ENCODE measurements at regions not wholly inside any gene's neighbourhood (a gene's known extent, or its start where the extent isn't known, plus 50 kb on each side); places are given as distances from the start of the nearest gene placed in this dataset.

DNA sequence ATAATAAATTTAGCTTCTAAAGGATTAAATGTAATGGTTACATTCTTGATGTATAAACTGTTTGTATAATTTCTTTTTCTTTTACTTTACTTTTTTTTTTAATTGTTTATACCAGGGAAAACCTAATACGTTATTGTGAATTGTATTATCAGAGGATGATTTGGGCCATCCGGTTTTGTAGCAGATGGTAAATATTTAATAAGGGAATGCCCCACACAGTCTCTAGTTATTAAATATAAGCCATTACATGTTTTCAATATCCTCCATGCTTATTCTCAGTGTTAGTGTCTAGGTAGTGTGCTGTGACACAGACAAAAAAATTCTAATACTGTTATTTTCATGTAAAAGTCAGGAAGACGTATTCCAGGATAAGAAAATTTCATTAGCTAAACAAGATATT is 553.9 kb downstream of the ZNF804A start:
- POLR2A ChIA-PET, result no interaction called here
- Histone ChIP-seq H3K79me2 (ENCODE audit: control insufficient read depth, insufficient read depth, low read length) (no peaks in the 10 kb centered on the region), H3K4me3 (replicated peaks in 1 of 3; ENCODE audit: insufficient read depth in 1 of 3, low read depth in 1 of 3, low read length in 3 of 3) (no peak overlapping the region), H3K9me3 (replicated peaks; ENCODE audit: control insufficient read depth, insufficient read depth, low read length) (no peaks in the 10 kb centered on the region), H3K4me2 (ENCODE audit: insufficient read depth, low read length) (no peak overlapping the region), H3K27ac (ENCODE audit: insufficient read depth, low read depth, low read length) (no peak overlapping the region), H3K36me3 (ENCODE audit: control insufficient read depth in 2 of 2, extremely low read depth in 1 of 2, insufficient read depth in 2 of 2, low read length in 2 of 2) (no peaks in the 10 kb centered on the region), H2AFZ (ENCODE audit: low read depth, low read length) (no peak overlapping the region), H3K9me1 (replicated peaks; ENCODE audit: control insufficient read depth, extremely low read depth, insufficient read depth, low read length) (no peaks in the 10 kb centered on the region), H3K9ac (replicated peaks; ENCODE audit: extremely low read depth, insufficient read depth, low read length) (no peak overlapping the region), H4K20me1 (replicated peaks; ENCODE audit: control insufficient read depth, extremely low read depth, insufficient read depth, low read length) (no peaks in the 10 kb centered on the region), H3K4me1 (ENCODE audit: control insufficient read depth, extremely low read depth, insufficient read depth, low read length) (no peaks in the 10 kb centered on the region), H3K27me3 (ENCODE audit: control insufficient read depth in 2 of 2, insufficient read depth in 2 of 2, low read length in 2 of 2) (no peaks in the 10 kb centered on the region)
- DNase-seq (ENCODE audit: low read depth, low spot score) (no peak), FAIRE-seq (no peak)
- CTCF ChIA-PET, result no interaction called here
- TF ChIP-seq FOS (IDR thresholded peaks at IDR 0.05; ENCODE audit: borderline replicate concordance, insufficient read depth, low read length), result no peak
- no peak for TF ChIP-seq JUN (IDR thresholded peaks at IDR 0.05; ENCODE audit: borderline replicate concordance, insufficient read depth, insufficient read length, low read depth)
- TF ChIP-seq, protein P1, sequence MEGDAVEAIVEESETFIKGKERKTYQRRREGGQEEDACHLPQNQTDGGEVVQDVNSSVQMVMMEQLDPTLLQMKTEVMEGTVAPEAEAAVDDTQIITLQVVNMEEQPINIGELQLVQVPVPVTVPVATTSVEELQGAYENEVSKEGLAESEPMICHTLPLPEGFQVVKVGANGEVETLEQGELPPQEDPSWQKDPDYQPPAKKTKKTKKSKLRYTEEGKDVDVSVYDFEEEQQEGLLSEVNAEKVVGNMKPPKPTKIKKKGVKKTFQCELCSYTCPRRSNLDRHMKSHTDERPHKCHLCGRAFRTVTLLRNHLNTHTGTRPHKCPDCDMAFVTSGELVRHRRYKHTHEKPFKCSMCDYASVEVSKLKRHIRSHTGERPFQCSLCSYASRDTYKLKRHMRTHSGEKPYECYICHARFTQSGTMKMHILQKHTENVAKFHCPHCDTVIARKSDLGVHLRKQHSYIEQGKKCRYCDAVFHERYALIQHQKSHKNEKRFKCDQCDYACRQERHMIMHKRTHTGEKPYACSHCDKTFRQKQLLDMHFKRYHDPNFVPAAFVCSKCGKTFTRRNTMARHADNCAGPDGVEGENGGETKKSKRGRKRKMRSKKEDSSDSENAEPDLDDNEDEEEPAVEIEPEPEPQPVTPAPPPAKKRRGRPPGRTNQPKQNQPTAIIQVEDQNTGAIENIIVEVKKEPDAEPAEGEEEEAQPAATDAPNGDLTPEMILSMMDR (IDR thresholded peaks at IDR 0.05; ENCODE audit: extremely low read depth in 1 of 2, insufficient read depth in 1 of 2, low read depth in 1 of 2, low read length in 2 of 2), result no peak
- TF ChIP-seq, protein P2, sequence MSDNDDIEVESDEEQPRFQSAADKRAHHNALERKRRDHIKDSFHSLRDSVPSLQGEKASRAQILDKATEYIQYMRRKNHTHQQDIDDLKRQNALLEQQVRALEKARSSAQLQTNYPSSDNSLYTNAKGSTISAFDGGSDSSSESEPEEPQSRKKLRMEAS (IDR thresholded peaks at IDR 0.05; ENCODE audit: insufficient read depth, insufficient read length), result no peak
- no peak for TF ChIP-seq EZH2 (IDR thresholded peaks at IDR 0.05; ENCODE audit: borderline replicate concordance, low read depth, low read length, severe bottlenecking)
- TF ChIP-seq POLR2A (IDR thresholded peaks at IDR 0.05; ENCODE audit: low read depth, low read length), result no peak
- TF ChIP-seq POLR2AphosphoS5 (IDR thresholded peaks at IDR 0.05; ENCODE audit: insufficient read depth, low read depth, low read length), result no peak
- TF ChIP-seq MYC (IDR thresholded peaks at IDR 0.05; ENCODE audit: low read depth, low read length), result no peak
- TF ChIP-seq GATA2 (IDR thresholded peaks at IDR 0.05; ENCODE audit: insufficient read depth, insufficient read length, low read depth, low read length), result no peak
- intact Hi-C loops (cut with micrococcal nuclease) (no loop called here), dilution Hi-C loops (cut with MboI; ENCODE audit: extremely low pct_ligation_motif_present, low sequenced_read_pairs) (no loop called here)
- no TSS peak for BruUV-seq (replicated peaks)

Data from endothelial cell of umbilical vein (primary cell).